H1 (cell line): ENCODE measurements at regions not wholly inside any gene's neighbourhood (a gene's known extent, or its start where the extent isn't known, plus 50 kb on each side); places are given as distances from the start of the nearest gene placed in this dataset.

ENCODE experiments used
- KDM1A ChIP-seq: fragments of 200-600, 300-600 bp; sonication (generic); IDR thresholded peaks from 2 replicates; pipeline ENCODE4 v1.7.1; 2016; ENCODE audit warnings: mild to moderate bottlenecking, low read length, borderline replicate concordance
- SIRT6 ChIP-seq: IDR thresholded peaks from one replicate; pipeline ENCODE4 v1.7.1; 2012; ENCODE audit warnings: low read length, inconsistent platforms
- SIX5 ChIP-seq: IDR thresholded peaks from 2 replicates; pipeline ENCODE4 v1.6.1; 2011; ENCODE audit warnings: mild to moderate bottlenecking, low read depth, low read length
- TF ChIP-seq, protein P1 (sequence below): IDR thresholded peaks from 2 replicates; pipeline ENCODE4 v1.6.1; 2012; ENCODE audit warnings: low read length, inconsistent platforms

DNA sequence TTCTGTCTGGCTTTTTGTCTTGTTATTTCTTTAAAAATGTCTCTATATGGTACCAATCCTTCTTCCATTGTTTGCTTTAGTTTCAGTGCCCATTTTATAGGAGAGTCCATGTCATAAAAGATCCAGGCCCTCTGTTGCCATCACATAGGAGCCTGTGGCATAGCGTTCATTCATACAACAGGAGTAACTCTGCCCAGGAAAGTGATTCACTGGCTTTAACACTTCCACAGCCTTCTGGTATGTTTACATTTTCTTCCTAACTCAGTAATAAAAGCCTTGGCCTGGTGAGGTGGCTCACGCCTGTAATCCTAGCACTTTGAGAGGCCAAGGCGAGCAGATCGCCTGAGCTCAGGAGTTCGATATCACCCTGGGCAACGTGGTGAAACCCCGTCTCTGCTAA is 519.3 kb upstream of the PTGER4 start (continued):
- TF ChIP-seq, protein P1, sequence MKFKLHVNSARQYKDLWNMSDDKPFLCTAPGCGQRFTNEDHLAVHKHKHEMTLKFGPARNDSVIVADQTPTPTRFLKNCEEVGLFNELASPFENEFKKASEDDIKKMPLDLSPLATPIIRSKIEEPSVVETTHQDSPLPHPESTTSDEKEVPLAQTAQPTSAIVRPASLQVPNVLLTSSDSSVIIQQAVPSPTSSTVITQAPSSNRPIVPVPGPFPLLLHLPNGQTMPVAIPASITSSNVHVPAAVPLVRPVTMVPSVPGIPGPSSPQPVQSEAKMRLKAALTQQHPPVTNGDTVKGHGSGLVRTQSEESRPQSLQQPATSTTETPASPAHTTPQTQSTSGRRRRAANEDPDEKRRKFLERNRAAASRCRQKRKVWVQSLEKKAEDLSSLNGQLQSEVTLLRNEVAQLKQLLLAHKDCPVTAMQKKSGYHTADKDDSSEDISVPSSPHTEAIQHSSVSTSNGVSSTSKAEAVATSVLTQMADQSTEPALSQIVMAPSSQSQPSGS: no peak
- TF ChIP-seq KDM1A (no peak), SIRT6 (no peak), SIX5 (no peak)
